NCI-H524 treated with DMSO at 0.1 percent for 48 hours (cell line): ENCODE measurements at regions not wholly inside any gene's neighbourhood (a gene's known extent, or its start where the extent isn't known, plus 50 kb on each side); places are given as distances from the start of the nearest gene placed in this dataset.

Source experiments
- DNase-seq: peaks from one replicate; lab custom pipeline; 2025; lab: John Stamatoyannopoulos, UW

GRCh38 chrX:97766501-97767095 is 882.9 kb downstream of the RPA4 start:
- DNase-seq = no peak

DNA sequence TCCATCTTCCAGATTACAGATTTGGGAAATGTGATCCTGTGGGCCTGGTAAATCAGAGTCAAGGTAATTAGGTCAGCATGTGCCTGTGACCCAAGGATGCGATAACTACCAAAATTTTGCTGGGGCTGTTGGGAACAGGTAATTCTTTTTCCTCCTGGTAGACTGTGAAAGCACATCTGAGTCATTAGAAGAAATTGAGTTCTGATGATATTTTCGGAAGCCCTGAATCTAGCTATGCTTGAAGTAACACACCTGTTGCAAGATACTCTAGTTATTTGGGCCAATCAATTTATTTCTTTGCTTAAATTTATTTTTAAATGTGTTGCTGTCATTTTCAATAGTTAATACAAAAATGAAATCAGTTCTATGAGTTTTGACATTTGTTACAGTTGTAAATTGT is 903.6 kb downstream of the RPA4 start:
- DNase-seq = no peak

DNA sequence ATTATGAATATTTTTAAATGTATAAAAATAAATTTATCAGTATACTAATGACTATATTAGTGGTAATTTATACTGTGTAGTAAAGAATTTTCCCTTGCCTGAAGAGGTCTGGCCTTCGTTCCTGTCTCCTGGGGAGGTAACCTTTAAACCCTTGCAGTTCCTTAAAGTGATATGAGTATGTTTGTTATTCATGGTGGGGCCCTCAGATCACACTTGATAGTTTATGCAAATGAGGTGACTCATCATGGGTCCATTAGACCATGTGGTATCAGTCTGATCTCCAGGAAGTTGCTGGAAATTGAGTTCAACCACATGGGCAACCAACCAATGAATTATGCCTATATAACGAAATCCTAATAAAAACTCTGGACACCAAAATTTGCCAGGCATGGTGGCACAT is 904.1 kb downstream of the RPA4 start:
- no peak for DNase-seq

GRCh38 chrX:97790850-97791249 is 907.1 kb downstream of the RPA4 start:
- DNase-seq = no peak

DNA sequence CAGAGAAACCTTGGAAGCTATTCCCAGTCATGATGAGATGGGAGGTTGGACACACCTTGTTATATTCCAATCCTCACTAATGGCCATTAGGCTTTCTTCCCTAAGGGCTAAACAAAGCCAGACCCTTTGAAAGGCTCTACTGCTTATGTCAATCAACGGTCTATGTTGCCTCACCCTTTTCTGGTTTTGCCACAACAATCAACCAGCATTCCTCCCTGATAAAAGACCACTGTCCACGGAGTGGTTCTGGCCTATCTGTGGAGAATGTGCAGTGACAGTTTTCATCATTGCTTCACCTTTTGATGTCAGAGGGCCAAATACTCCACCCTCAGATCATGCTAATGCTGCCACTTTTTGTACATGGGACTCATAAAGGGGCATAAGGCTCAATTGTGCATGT is 913.4 kb downstream of the RPA4 start:
- DNase-seq = no peak

GRCh38 chrX:97806238-97806637 is 922.5 kb downstream of the RPA4 start:
- no peak for DNase-seq

DNA sequence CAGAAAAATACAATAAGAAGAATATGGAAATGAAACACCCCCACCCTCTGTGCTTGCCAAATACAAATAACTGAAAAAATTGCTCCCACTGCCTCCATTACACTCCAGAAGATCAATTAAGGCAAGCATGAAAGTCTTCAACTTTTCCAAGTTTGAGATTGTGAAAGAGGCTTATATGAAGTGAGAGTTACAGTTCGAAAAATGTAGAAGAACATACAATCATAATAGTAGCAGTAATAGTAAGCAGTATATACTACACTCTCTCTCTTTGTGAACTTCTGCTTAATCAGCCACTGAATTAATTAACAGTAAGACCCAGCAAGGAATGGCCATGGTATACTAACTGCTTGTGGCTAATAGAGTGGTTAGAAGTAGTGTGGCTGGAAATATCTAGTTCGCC is 923.2 kb downstream of the RPA4 start:
- no peak for DNase-seq

- no peak for DNase-seq
Measured at GRCh38 chrX:97820170-97820569, 936.5 kb downstream of the RPA4 start.

- DNase-seq = no peak
Measured at GRCh38 chrX:97828471-97828870, 944.8 kb downstream of the RPA4 start.

GRCh38 chrX:97835969-97836368 is 952.3 kb downstream of the RPA4 start:
- DNase-seq = no peak

GRCh38 chrX:97841544-97842179 is 958.0 kb downstream of the RPA4 start:
- DNase-seq = no peak

- no peak for DNase-seq
Measured at GRCh38 chrX:97842468-97843199, 958.9 kb downstream of the RPA4 start.

DNA sequence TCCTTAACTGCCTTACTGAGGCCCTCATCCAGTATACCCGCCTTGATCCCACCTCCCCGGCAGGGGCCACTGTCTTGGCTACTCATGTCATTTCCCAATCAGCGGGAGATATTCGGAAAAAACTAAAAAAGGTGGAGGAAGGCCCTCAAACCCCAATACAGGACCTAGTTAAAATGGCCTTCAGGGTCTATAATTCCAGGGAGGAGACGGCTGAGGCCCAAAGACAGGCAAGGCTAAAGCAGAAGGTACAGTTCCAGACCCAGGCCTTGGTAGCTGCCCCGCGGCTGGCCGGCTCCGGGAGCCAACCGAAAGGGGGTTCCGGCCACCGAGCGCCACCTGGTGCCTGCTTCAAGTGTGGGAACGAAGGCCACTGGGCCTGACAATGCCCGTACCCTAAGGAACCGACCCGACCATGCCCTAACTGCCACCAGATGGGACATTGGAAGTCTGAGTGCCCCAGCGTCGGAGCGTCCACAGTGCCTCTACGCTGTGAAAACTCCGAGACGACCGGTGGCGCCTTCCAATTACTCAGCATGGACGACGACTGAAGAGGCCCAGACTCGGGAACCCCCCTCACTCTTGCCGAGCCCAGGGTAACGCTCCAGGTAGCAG is 959.6 kb downstream of the RPA4 start:
- no peak for DNase-seq

- no peak for DNase-seq
Measured at GRCh38 chrX:97844161-97844560, 960.5 kb downstream of the RPA4 start.

DNA sequence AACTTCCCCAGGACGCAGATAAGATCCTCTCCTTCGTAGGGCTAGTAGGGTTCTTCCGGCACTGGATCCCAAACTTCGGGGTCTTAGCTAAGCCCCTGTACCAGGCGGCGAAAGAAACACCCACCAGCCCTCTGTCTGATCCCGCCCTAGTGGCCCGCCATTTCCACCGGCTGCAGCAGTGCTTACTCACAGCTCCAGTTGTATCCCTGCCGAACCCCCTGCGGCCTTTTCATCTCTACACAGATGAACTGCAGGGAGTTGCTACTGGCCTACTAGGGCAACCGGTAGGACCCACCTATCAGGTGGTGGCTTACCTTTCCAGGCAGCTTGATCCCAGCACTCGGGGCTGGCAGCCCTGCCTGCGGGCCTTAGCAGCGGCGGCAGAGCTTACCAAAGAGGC is 961.2 kb downstream of the RPA4 start:
- DNase-seq = no peak

GRCh38 chrX:97845451-97845850 is 961.7 kb downstream of the RPA4 start:
- no peak for DNase-seq

DNA sequence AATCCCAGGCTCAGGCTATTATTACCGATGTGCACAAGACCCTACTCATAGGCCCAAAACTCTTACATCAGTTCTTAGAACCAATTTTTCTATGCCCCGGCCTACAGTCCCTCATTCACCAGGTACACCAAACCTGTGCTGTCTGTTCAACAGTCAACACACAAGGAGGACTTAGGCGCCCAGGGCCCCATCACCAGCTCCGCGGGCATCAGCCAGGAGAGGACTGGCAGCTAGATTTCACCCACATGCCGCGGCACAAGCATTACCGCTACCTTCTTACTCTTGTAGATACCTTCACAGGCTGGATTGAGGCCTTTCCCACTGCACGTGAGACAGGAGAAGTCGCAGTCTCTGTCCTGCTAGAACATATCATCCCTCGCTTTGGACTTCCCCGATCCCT is 962.5 kb downstream of the RPA4 start:
- DNase-seq = no peak

DNA sequence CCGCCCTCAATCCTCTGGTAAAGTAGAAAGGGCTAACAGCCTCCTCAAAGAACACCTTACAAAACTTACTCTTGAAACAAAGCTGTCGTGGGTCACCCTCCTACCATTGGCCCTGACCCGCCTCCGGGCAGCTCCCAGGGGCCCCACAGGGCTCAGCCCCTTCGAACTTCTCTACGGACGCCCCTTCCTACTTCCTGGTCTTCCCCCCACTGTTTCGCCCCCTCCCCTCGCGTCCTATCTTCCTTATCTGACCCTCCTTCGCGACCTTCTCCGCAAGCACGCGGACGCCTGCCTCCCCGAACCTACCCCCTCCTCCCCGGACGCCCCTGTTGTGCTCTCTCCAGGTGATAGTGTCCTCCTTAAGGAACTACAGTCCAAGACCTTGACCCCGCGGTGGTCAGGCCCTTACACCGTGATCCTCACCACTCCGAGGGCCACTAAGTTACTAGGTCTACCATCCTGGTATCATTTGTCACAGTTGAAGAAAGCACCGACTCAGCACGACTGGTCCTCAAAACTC is 963.1 kb downstream of the RPA4 start:
- DNase-seq = no peak

GRCh38 chrX:97847885-97848679 is 964.4 kb downstream of the RPA4 start:
- no peak for DNase-seq

DNA sequence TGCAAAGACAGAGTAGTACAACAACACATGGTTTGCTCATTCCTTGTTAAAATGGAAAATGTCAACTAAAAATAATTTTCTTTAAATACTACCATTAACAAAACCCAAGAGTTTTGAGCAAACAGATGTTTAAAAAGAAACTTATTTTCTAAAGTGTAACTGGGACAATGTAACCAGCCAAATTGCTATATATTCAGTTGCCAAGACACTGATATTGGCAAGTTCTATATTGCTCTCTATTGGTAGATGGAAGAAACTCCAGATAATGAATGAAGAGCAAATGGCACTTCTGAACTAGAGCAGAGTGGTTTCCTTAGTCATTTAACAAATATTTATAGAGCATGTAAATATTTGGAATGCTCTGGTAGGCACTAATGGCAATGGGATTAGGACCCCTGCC is 966.2 kb downstream of the RPA4 start:
- DNase-seq = no peak

GRCh38 chrX:97850911-97851310 is 967.2 kb downstream of the RPA4 start:
- no peak for DNase-seq

- no peak for DNase-seq
Measured at GRCh38 chrX:97854086-97854485, 970.4 kb downstream of the RPA4 start.
